Breast epithelium (tissue), 3 donors: ENCODE measurements at regions not wholly inside any gene's neighbourhood (a gene's known extent, or its start where the extent isn't known, plus 50 kb on each side); places are given as distances from the start of the nearest gene placed in this dataset.

Source experiments
- POLR2A ChIP-seq: fragments of 450-650 bp; IDR thresholded peaks from one replicate; pipeline ENCODE4 v1.6.1; 2016; ENCODE audit warnings: antibody characterized with exemption, mild to moderate bottlenecking, moderate library complexity
- POLR2AphosphoS5 ChIP-seq, 3 donors: sonication (generic); formaldehyde crosslinking; IDR thresholded peaks; one replicate each; pipeline ENCODE4 v1.6.1; 2017; ENCODE audit warnings: antibody characterized with exemption in 3 of 3
- TF ChIP-seq, protein P1 (sequence below), 3 donors: fragments of 450-650 bp; IDR thresholded peaks; one replicate each; pipeline ENCODE4 v1.5.1; 2016 to 2017; ENCODE audit warnings: antibody characterized with exemption in 3 of 3, mild to moderate bottlenecking in 3 of 3, moderate library complexity in 3 of 3

- TF ChIP-seq, protein P1, sequence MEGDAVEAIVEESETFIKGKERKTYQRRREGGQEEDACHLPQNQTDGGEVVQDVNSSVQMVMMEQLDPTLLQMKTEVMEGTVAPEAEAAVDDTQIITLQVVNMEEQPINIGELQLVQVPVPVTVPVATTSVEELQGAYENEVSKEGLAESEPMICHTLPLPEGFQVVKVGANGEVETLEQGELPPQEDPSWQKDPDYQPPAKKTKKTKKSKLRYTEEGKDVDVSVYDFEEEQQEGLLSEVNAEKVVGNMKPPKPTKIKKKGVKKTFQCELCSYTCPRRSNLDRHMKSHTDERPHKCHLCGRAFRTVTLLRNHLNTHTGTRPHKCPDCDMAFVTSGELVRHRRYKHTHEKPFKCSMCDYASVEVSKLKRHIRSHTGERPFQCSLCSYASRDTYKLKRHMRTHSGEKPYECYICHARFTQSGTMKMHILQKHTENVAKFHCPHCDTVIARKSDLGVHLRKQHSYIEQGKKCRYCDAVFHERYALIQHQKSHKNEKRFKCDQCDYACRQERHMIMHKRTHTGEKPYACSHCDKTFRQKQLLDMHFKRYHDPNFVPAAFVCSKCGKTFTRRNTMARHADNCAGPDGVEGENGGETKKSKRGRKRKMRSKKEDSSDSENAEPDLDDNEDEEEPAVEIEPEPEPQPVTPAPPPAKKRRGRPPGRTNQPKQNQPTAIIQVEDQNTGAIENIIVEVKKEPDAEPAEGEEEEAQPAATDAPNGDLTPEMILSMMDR (IDR thresholded peaks at IDR 0.05): no peak
- TF ChIP-seq POLR2A: no peak
- TF ChIP-seq POLR2AphosphoS5 (IDR thresholded peaks at IDR 0.05): no peak
Measured at GRCh38 chr9:107226421-107226820, 56.7 kb upstream of the RAD23B start.
